ENCODE measurements at regions not wholly inside any gene's neighbourhood (a gene's known extent, or its start where the extent isn't known, plus 50 kb on each side); places are given as distances from the start of the nearest gene placed in this dataset.

GRCh38 chr18:70994116-70994515 lies 705.3 kb downstream of the SOCS6 start:
- TF ChIP-seq, protein P1, sequence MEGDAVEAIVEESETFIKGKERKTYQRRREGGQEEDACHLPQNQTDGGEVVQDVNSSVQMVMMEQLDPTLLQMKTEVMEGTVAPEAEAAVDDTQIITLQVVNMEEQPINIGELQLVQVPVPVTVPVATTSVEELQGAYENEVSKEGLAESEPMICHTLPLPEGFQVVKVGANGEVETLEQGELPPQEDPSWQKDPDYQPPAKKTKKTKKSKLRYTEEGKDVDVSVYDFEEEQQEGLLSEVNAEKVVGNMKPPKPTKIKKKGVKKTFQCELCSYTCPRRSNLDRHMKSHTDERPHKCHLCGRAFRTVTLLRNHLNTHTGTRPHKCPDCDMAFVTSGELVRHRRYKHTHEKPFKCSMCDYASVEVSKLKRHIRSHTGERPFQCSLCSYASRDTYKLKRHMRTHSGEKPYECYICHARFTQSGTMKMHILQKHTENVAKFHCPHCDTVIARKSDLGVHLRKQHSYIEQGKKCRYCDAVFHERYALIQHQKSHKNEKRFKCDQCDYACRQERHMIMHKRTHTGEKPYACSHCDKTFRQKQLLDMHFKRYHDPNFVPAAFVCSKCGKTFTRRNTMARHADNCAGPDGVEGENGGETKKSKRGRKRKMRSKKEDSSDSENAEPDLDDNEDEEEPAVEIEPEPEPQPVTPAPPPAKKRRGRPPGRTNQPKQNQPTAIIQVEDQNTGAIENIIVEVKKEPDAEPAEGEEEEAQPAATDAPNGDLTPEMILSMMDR (IDR thresholded peaks at IDR 0.05) = no peak

DNA sequence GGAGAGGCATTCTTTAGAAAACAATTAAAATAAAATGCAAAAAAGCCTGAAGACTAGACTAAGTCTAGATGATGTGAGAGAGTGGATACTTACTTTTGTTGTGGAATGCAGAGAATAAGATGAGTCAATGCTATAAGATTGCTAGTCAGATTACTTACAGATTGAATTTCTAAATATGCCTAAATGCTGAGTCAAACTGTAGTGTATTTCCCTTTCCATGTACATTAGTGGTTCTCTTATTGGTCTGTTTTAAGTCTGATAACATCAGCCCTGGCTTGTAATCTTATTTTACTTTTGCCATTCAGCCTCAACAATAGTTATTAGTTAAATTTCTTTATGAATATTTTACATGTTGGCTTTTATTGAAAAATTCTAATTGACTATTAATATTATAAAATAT lies 702.7 kb downstream of the SOCS6 start:
- intact Hi-C loops (cut with DNase I) = no loop called here
- H3K36me3 ChIP-seq = no peaks in the 10 kb centered on the region
- H3K9me3 ChIP-seq = no peaks in the 10 kb centered on the region
- DNase-seq (no peak), ATAC-seq (no peak)
- no peak overlapping the region for H3K27ac ChIP-seq
- no peaks in the 10 kb centered on the region for H3K27me3 ChIP-seq (ENCODE audit: low read depth)
- H3K4me3 ChIP-seq = no peak overlapping the region
- TF ChIP-seq, protein P1 (IDR thresholded peaks at IDR 0.05) = no peak
- no peaks in the 10 kb centered on the region for H3K4me1 ChIP-seq

More at GRCh38 chr18:70994116-70994515, 705.3 kb downstream of the SOCS6 start:
- Histone ChIP-seq H3K9me3 (no peaks in the 10 kb centered on the region), H3K27me3 (ENCODE audit: low read depth) (no peaks in the 10 kb centered on the region), H3K4me3 (no peak overlapping the region), H3K27ac (no peak overlapping the region), H3K4me1 (no peaks in the 10 kb centered on the region), H3K36me3 (no peaks in the 10 kb centered on the region)
- no peak for DNase-seq
- intact Hi-C loops (cut with DNase I) = no loop called here
- no peak for ATAC-seq

GRCh38 chr18:70985948-70986347 lies 697.1 kb downstream of the SOCS6 start:
- Histone ChIP-seq H3K36me3 (no peaks in the 10 kb centered on the region), H3K4me3 (no peak overlapping the region), H3K9me3 (no peaks in the 10 kb centered on the region), H3K27ac (no peak overlapping the region), H3K4me1 (no peaks in the 10 kb centered on the region), H3K27me3 (ENCODE audit: low read depth) (no peaks in the 10 kb centered on the region)
- DNase-seq (no peak), ATAC-seq (no peak)
- TF ChIP-seq, protein P1 (IDR thresholded peaks at IDR 0.05) = no peak
- intact Hi-C loops (cut with DNase I) = no loop called here

- ATAC-seq (no peak), DNase-seq (no peak)
- intact Hi-C loops (cut with DNase I) = no loop called here
- Histone ChIP-seq H3K27me3 (ENCODE audit: low read depth) (no peaks in the 10 kb centered on the region), H3K36me3 (no peaks in the 10 kb centered on the region), H3K27ac (no peak overlapping the region), H3K4me3 (no peak overlapping the region), H3K9me3 (no peaks in the 10 kb centered on the region), H3K4me1 (no peaks in the 10 kb centered on the region)
- TF ChIP-seq, protein P1 (IDR thresholded peaks at IDR 0.05) = no peak
Observed at GRCh38 chr18:70982292-70982691, 693.4 kb downstream of the SOCS6 start.

GRCh38 chr18:70981400-70982140 lies 692.7 kb downstream of the SOCS6 start:
- H3K9me3 ChIP-seq = no peaks in the 10 kb centered on the region
- intact Hi-C loops (cut with DNase I) = no loop called here
- TF ChIP-seq, protein P1 (IDR thresholded peaks at IDR 0.05) = no peak
- H3K4me3 ChIP-seq = no peak overlapping the region
- no peak for DNase-seq
- no peaks in the 10 kb centered on the region for H3K4me1 ChIP-seq
- H3K36me3 ChIP-seq = no peaks in the 10 kb centered on the region
- no peaks in the 10 kb centered on the region for H3K27me3 ChIP-seq (ENCODE audit: low read depth)
- H3K27ac ChIP-seq = no peak overlapping the region
- ATAC-seq = no peak

All from lower lobe of right lung (tissue), 2 donors.